IMR-90 (cell line): ENCODE measurements at regions not wholly inside any gene's neighbourhood (a gene's known extent, or its start where the extent isn't known, plus 50 kb on each side); places are given as distances from the start of the nearest gene placed in this dataset.

ENCODE experiments used
- ATAC-seq: fragments of 200-7000 bp; cut with Tn5 transposase; 2 replicates; pipeline ENCODE4 v1.9.1; 2020; ENCODE audit warnings: low read depth, mild to moderate bottlenecking, moderate library complexity
- BruUV-seq: library from RNA; stranded (reverse); fragments of 400-500 nt; replicated peaks from 2 replicates; lab custom pipeline; 2021; lab: Mats Ljungman, UMichigan
- CTCF ChIA-PET: fragments of 300-600 bp; formaldehyde crosslinking; extraction: SDS; loops from one replicate; lab custom pipeline; 2021; ENCODE audit warnings: antibody characterized with exemption; lab: Yijun Ruan, JAX
- POLR2A ChIA-PET: fragments of 300-600 bp; sonication (Branson Sonifier 250); formaldehyde crosslinking; loops from one replicate; lab custom pipeline; 2022; ENCODE audit warnings: antibody characterized with exemption; ENCODE audit not compliant: unreplicated experiment; lab: Charles Lee
- DNase-seq: peaks from one replicate; pipeline ENCODE4 v3.0.0; 2013
- H2AFZ ChIP-seq: replicated peaks from 2 replicates; pipeline ENCODE3; 2013; ENCODE audit warnings: low read length, mild to moderate bottlenecking; ENCODE audit not compliant: poor library complexity
- H2AK5ac ChIP-seq: 2 replicates; pipeline ENCODE4 v1.6.1; 2013; ENCODE audit warnings: low read depth, low read length, inconsistent platforms
- H2AK9ac ChIP-seq: replicated peaks from 2 replicates; pipeline ENCODE3; 2013; ENCODE audit warnings: mild to moderate bottlenecking, low read depth, low read length, moderate library complexity; ENCODE audit not compliant: poor library complexity
- H2BK120ac ChIP-seq: 2 replicates; pipeline ENCODE4 v1.6.1; 2013; ENCODE audit warnings: low read depth, low read length, inconsistent platforms
- H2BK15ac ChIP-seq: 3 replicates; pipeline ENCODE4 v1.6.1; 2013; ENCODE audit warnings: low read depth, low read length, inconsistent platforms
- H2BK20ac ChIP-seq: 2 replicates; pipeline ENCODE4 v1.6.1; 2013; ENCODE audit warnings: low read depth, mild to moderate bottlenecking, inconsistent platforms, low read length, moderate library complexity
- H2BK5ac ChIP-seq: 2 replicates; pipeline ENCODE4 v1.6.1; 2013; ENCODE audit warnings: mild to moderate bottlenecking, low read depth, low read length, inconsistent platforms; ENCODE audit not compliant: poor library complexity, severe bottlenecking
- H3K14ac ChIP-seq: replicated peaks from 2 replicates; pipeline ENCODE4 v1.6.1; 2013; ENCODE audit warnings: low read depth, low read length, inconsistent platforms
- H3K18ac ChIP-seq: 2 replicates; pipeline ENCODE4 v1.6.1; 2013; ENCODE audit warnings: low read depth, low read length, control low read depth
- H3K23ac ChIP-seq: 2 replicates; pipeline ENCODE4 v1.6.1; 2013; ENCODE audit warnings: low read depth, low read length, inconsistent platforms
- H3K27ac ChIP-seq: 2 replicates; pipeline ENCODE4 v1.5.1; 2013; ENCODE audit warnings: mild to moderate bottlenecking, control low read depth, low read length; ENCODE audit not compliant: insufficient read depth
- H3K27me3 ChIP-seq: 2 replicates; pipeline ENCODE4 v1.6.1; 2013; ENCODE audit warnings: low read length; ENCODE audit not compliant: control insufficient read depth, insufficient read depth
- H3K36me3 ChIP-seq: 2 replicates; pipeline ENCODE4 v1.6.1; 2013; ENCODE audit warnings: low read length, mixed read lengths; ENCODE audit not compliant: control insufficient read depth, insufficient read depth
- H3K4ac ChIP-seq: 2 replicates; pipeline ENCODE4 v1.6.1; 2013; ENCODE audit warnings: low read depth, low read length, inconsistent platforms
- H3K4me1 ChIP-seq: 2 replicates; pipeline ENCODE4 v1.6.1; 2013; ENCODE audit warnings: low read length, mixed read lengths; ENCODE audit not compliant: control insufficient read depth, insufficient read depth
- H3K4me2 ChIP-seq: 2 replicates; pipeline ENCODE4 v1.6.1; 2013; ENCODE audit warnings: low read depth, mild to moderate bottlenecking, control low read depth, low read length, moderate library complexity
- H3K4me3 ChIP-seq: 2 replicates; pipeline ENCODE4 v1.5.1; 2013; ENCODE audit warnings: low read depth, mild to moderate bottlenecking, control low read depth, low read length, moderate library complexity; ENCODE audit not compliant: insufficient read depth
- H3K56ac ChIP-seq: 2 replicates; pipeline ENCODE4 v1.6.1; 2013; ENCODE audit warnings: low read length, inconsistent platforms; ENCODE audit not compliant: insufficient read depth; ENCODE audit errors: extremely low read depth
- H3K79me1 ChIP-seq, 2 experiments: 2 replicates each; pipeline ENCODE4 v1.6.1; 2013; ENCODE audit warnings: low read length in 2 of 2, inconsistent platforms in 1 of 2, low read depth in 1 of 2
- H3K9ac ChIP-seq: 2 replicates; pipeline ENCODE4 v1.6.1; 2013; ENCODE audit warnings: low read depth, low read length, control low read depth
- H3K9me1 ChIP-seq: 2 replicates; pipeline ENCODE4 v1.6.1; 2013; ENCODE audit warnings: low read length, inconsistent platforms; ENCODE audit not compliant: insufficient read depth
- H3K9me3 ChIP-seq: 2 replicates; pipeline ENCODE4 v1.6.1; 2013; ENCODE audit warnings: low read length; ENCODE audit not compliant: control insufficient read depth, insufficient read depth
- H4K20me1 ChIP-seq: 2 replicates; pipeline ENCODE4 v1.6.1; 2013; ENCODE audit warnings: low read length, inconsistent platforms; ENCODE audit not compliant: insufficient read depth
- H4K5ac ChIP-seq: 2 replicates; pipeline ENCODE4 v1.6.1; 2013; ENCODE audit warnings: mild to moderate bottlenecking, low read depth, low read length, control low read depth
- H4K8ac ChIP-seq, 2 experiments: 2 replicates each; pipeline ENCODE4 v1.6.1; 2013; ENCODE audit warnings: low read depth in 2 of 2, low read length in 2 of 2, control low read depth in 1 of 2, inconsistent platforms in 1 of 2
- H4K91ac ChIP-seq: 2 replicates; pipeline ENCODE4 v1.6.1; 2013; ENCODE audit warnings: low read depth, low read length, inconsistent platforms; ENCODE audit not compliant: insufficient read depth
- CEBPB ChIP-seq: IDR thresholded peaks from 2 replicates; pipeline ENCODE4 v1.6.1; 2012; ENCODE audit warnings: low read depth, low read length, improper control_type of control experiment
- MAZ ChIP-seq: IDR thresholded peaks from 2 replicates; pipeline ENCODE4 v1.6.1; 2012; ENCODE audit warnings: low read depth, mild to moderate bottlenecking, low read length, improper control_type of control experiment, moderate library complexity, borderline replicate concordance
- WGBS, 2 experiments: methylation state at CpG; one replicate each; pipeline versions ENCODE4 v1.1.5 to v1.1.7; 2013; ENCODE audit warnings: missing lambda C conversion rate in 2 of 2; ENCODE audit not compliant: insufficient read length in 1 of 2; ENCODE audit errors: extremely low coverage in 2 of 2; 5-methylcytosine and 5-hydroxymethylcytosine counted together
- dilution Hi-C: fragments of 300-500 bp; cut with HindIII; formaldehyde crosslinking; loops from one replicate; pipeline ENCODE4 v1.14.3; 2018; ENCODE audit warnings: low sequenced_read_pairs; ENCODE audit not compliant: unreplicated experiment
- in situ Hi-C: fragments of 300-500 bp; cut with MboI; formaldehyde crosslinking; loops from 3 replicates; pipeline ENCODE4 v1.14.3; 2019; ENCODE audit warnings: low sequenced_read_pairs, inconsistent platforms, mixed read lengths
- intact Hi-C: fragments of 100-400 bp; cut with micrococcal nuclease; formaldehyde crosslinking; loops from 2 replicates; pipeline ENCODE4 v1.10.0; 2022
- TF ChIP-seq, protein P1 (sequence below): fragments of 150-350 bp; IDR thresholded peaks from 2 replicates; pipeline ENCODE4 v1.6.1; 2017; ENCODE audit warnings: mild to moderate bottlenecking, antibody characterized with exemption, low read length, low read depth

DNA sequence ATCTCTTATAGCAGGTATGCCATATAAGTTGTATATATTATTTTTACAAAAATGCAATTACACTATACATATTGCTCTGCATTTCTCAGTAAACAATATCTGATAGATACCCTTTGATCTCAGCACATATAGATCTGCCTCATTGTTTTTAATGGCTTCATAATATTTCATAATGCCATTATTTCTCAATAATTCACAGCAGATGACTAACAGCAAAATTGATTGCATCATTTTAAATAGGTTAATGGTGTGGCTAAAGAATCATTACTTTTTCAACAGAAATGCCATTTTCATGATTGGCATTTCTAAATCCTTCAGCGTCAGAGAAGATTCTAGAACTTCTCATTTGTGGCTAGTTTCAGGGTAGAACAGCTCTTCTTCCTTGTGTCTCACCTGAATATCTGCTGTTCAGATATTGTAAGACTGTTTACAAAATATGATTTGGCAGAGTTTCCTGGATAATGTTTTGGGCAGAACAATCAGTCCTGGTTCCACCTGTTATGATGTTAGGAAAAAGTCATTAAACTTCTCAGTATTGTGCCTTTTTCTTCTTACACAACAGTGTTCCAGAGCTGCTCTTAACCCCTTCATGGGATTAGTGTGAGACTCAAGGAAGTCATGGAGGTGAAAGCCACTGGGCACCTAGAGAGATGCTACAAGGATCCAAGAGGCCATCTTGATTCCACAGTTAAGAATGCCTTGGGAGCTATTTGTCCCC is 397.6 kb upstream of the THBS1 start:
- peak overlapping the region; percentile 60 for H3K14ac ChIP-seq
- no peak overlapping the region for H3K4me3 ChIP-seq
- ATAC-seq (no peak), DNase-seq (no peak)
- CTCF ChIA-PET, result no interaction called here
- H3K18ac ChIP-seq, result peak overlapping the region; percentile 94
- POLR2A ChIA-PET, result no interaction called here
- no CpG with 5 or more reads among the region's 1 CpG for WGBS, 2 experiments
- intact Hi-C loops, result loop anchor here (5.0 kb wide), 1 partner anchor 219 kb away; no protein-coding TSS in a partner anchor
- H3K9ac ChIP-seq, result no peak overlapping the region
- dilution Hi-C loops, result no loop called here
- peak overlapping the region; percentile 77; the same call in 1 of the 3 replicates for H2BK15ac ChIP-seq
- peak overlapping the region; percentile 44; the same call in 1 of the 2 replicates for H3K27ac ChIP-seq
- no peak overlapping the region for H2AFZ ChIP-seq
- H3K4me1 ChIP-seq, result peaks cover 18% of the 10 kb centered on the region
- peak overlapping the region; percentile 88 for H2AK5ac ChIP-seq
- H3K23ac ChIP-seq, result 0 out of 2 replicates have a peak overlapping the region, but pooled peaks have one; percentile 34
- H3K4me2 ChIP-seq, result no peak overlapping the region
- H2BK5ac ChIP-seq, result peak overlapping the region; percentile 49
- no peaks in the 10 kb centered on the region for H3K9me3 ChIP-seq
- H4K8ac ChIP-seq, result peak overlapping the region; percentile 56 to 70; a peak in 3 of 4 replicates
- H3K36me3 ChIP-seq, result no peaks in the 10 kb centered on the region
- peak overlapping the region; percentile 26 for H2BK120ac ChIP-seq
- H2BK20ac ChIP-seq, result peak overlapping the region; percentile 66; the same call in 1 of the 2 replicates
- H3K9me1 ChIP-seq, result peaks cover 9% of the 10 kb centered on the region
- peak overlapping the region; percentile 51; the same call in 1 of the 2 replicates for H4K91ac ChIP-seq
- TF ChIP-seq, protein P1, sequence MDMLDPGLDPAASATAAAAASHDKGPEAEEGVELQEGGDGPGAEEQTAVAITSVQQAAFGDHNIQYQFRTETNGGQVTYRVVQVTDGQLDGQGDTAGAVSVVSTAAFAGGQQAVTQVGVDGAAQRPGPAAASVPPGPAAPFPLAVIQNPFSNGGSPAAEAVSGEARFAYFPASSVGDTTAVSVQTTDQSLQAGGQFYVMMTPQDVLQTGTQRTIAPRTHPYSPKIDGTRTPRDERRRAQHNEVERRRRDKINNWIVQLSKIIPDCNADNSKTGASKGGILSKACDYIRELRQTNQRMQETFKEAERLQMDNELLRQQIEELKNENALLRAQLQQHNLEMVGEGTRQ, result no peak
- no peak for TF ChIP-seq MAZ
- peak; percentile 82 for TF ChIP-seq CEBPB
- H2AK9ac ChIP-seq, result no peak overlapping the region
- no peak overlapping the region for H3K56ac ChIP-seq
- no peaks in the 10 kb centered on the region for H3K27me3 ChIP-seq
- no TSS peak for BruUV-seq
- H3K79me1 ChIP-seq, result no peaks in the 10 kb centered on the region; a peak in 1 of 4 replicates
- in situ Hi-C loops, result no loop called here
- H4K20me1 ChIP-seq, result no peaks in the 10 kb centered on the region
- peak overlapping the region; percentile 81 for H4K5ac ChIP-seq
- peak overlapping the region; percentile 80 for H3K4ac ChIP-seq
